GM18511 (cell line): ENCODE measurements at regions not wholly inside any gene's neighbourhood (a gene's known extent, or its start where the extent isn't known, plus 50 kb on each side); places are given as distances from the start of the nearest gene placed in this dataset.

ENCODE experiments used
- ATAC-seq: cut with Tn5 transposase; IDR thresholded peaks from one replicate; pipeline ENCODE4 v1.9.1; 2021; ENCODE audit warnings: mild to moderate bottlenecking, moderate library complexity; ENCODE audit not compliant: unreplicated experiment

GRCh38 chr1:219405531-219406331 lies 207.2 kb downstream of the ZC3H11B start:
- ATAC-seq = no peak

GRCh38 chr1:219404629-219405028 lies 208.3 kb downstream of the ZC3H11B start:
- no peak for ATAC-seq

GRCh38 chr1:219402925-219403324 lies 210.0 kb downstream of the ZC3H11B start:
- no peak for ATAC-seq

- no peak for ATAC-seq
Measured at GRCh38 chr1:219401724-219402625, 210.9 kb downstream of the ZC3H11B start.

- no peak for ATAC-seq
Measured at GRCh38 chr1:219399446-219399845, 213.5 kb downstream of the ZC3H11B start.

GRCh38 chr1:219398815-219399396 lies 214.0 kb downstream of the ZC3H11B start:
- ATAC-seq = no peak

- ATAC-seq = no peak
Measured at GRCh38 chr1:219397511-219397910, 215.4 kb downstream of the ZC3H11B start.

- ATAC-seq = no peak
Measured at GRCh38 chr1:219391297-219391696, 217.6 kb downstream of the LYPLAL1 start.

- ATAC-seq = no peak
Measured at GRCh38 chr1:219387211-219387610, 213.5 kb downstream of the LYPLAL1 start.

GRCh38 chr1:219385787-219386427 lies 212.2 kb downstream of the LYPLAL1 start:
- ATAC-seq = peak; percentile 98

GRCh38 chr1:219383281-219383680 lies 209.6 kb downstream of the LYPLAL1 start:
- no peak for ATAC-seq

GRCh38 chr1:219381396-219381795 lies 207.7 kb downstream of the LYPLAL1 start:
- ATAC-seq = no peak

GRCh38 chr1:219380463-219380862 lies 206.8 kb downstream of the LYPLAL1 start:
- ATAC-seq = no peak

- ATAC-seq = no peak
Measured at GRCh38 chr1:219379691-219380090, 206.0 kb downstream of the LYPLAL1 start.

GRCh38 chr1:219374636-219375035 lies 201.0 kb downstream of the LYPLAL1 start:
- no peak for ATAC-seq

GRCh38 chr1:219374046-219374566 lies 200.4 kb downstream of the LYPLAL1 start:
- ATAC-seq = no peak

- no peak for ATAC-seq
Measured at GRCh38 chr1:219373616-219373935, 199.9 kb downstream of the LYPLAL1 start.

GRCh38 chr1:219372916-219373615 lies 199.4 kb downstream of the LYPLAL1 start:
- ATAC-seq = no peak

GRCh38 chr1:219371471-219371870 lies 197.8 kb downstream of the LYPLAL1 start:
- no peak for ATAC-seq

- no peak for ATAC-seq
Measured at GRCh38 chr1:219367496-219367895, 193.8 kb downstream of the LYPLAL1 start.
